Endothelial cell of umbilical vein (primary cell): ENCODE measurements at regions not wholly inside any gene's neighbourhood (a gene's known extent, or its start where the extent isn't known, plus 50 kb on each side); places are given as distances from the start of the nearest gene placed in this dataset.

Source experiments
- BruUV-seq: library from RNA; stranded (reverse); fragments of 400-500 nt; replicated peaks from 2 replicates; lab custom pipeline; 2021; lab: Mats Ljungman, UMichigan
- CTCF ChIA-PET: fragments of 300-600, 350-600 bp; sonication (Branson Sonifier 250); formaldehyde crosslinking; loops from one replicate; lab custom pipeline; 2021; ENCODE audit warnings: antibody characterized with exemption, inconsistent platforms; lab: Charles Lee
- POLR2A ChIA-PET: fragments of 300-600, 350-600 bp; sonication (Branson Sonifier 250); formaldehyde crosslinking; loops from one replicate; lab custom pipeline; 2021; ENCODE audit warnings: antibody characterized with exemption, inconsistent platforms; lab: Charles Lee
- DNase-seq: peaks from one replicate; pipeline ENCODE4 v3.0.0-alpha.2; 2011; ENCODE audit warnings: low read depth, low spot score
- FAIRE-seq: peaks from 2 replicates; lab custom pipeline; 2011; peaks lifted over from hg19 to GRCh38; lab: Jason Lieb, UNC
- H2AFZ ChIP-seq: 2 replicates; pipeline ENCODE4 v1.6.0; 2012; ENCODE audit warnings: low read depth, low read length, control low read depth, inconsistent platforms
- H3K27ac ChIP-seq: 2 replicates; pipeline ENCODE4 v1.5.1; 2011; ENCODE audit warnings: low read depth, mild to moderate bottlenecking, control low read depth, low read length, moderate library complexity; ENCODE audit not compliant: insufficient read depth
- H3K27me3 ChIP-seq, 2 experiments: 2 replicates each; pipeline versions ENCODE4 v1.6.0 to v1.6.1; 2011; ENCODE audit warnings: low read length in 2 of 2, mixed read lengths in 1 of 2; ENCODE audit not compliant: control insufficient read depth in 2 of 2, insufficient read depth in 2 of 2
- H3K36me3 ChIP-seq, 2 experiments: 2 replicates in 1 of 2; 3 replicates in 1 of 2; pipeline ENCODE4 v1.5.1; 2011; ENCODE audit warnings: low read length in 2 of 2, mild to moderate bottlenecking in 1 of 2, moderate library complexity in 1 of 2; ENCODE audit not compliant: control insufficient read depth in 2 of 2, insufficient read depth in 2 of 2; ENCODE audit errors: extremely low read depth in 1 of 2
- H3K4me1 ChIP-seq: 3 replicates; pipeline ENCODE4 v1.5.1; 2011; ENCODE audit warnings: mild to moderate bottlenecking, low read length; ENCODE audit not compliant: control insufficient read depth, insufficient read depth; ENCODE audit errors: extremely low read depth
- H3K4me2 ChIP-seq: 2 replicates; pipeline ENCODE4 v1.6.1; 2011; ENCODE audit warnings: low read length, control low read depth, mixed read lengths; ENCODE audit not compliant: insufficient read depth
- H3K4me3 ChIP-seq, 3 experiments: fragments of 200-600 bp in 1 of 3; sonication (generic), shearing (Covaris generic) in 1 of 3; replicated peaks in 1 of 3; 2 replicates each; pipeline ENCODE4 v1.5.1; 2011 to 2016; ENCODE audit warnings: control low read depth in 3 of 3, low read length in 3 of 3, mild to moderate bottlenecking in 2 of 3, inconsistent platforms in 1 of 3, low read depth in 1 of 3, moderate library complexity in 1 of 3; ENCODE audit not compliant: insufficient read depth in 1 of 3
- H3K79me2 ChIP-seq: 2 replicates; pipeline ENCODE4 v1.6.0; 2012; ENCODE audit warnings: low read length, inconsistent platforms; ENCODE audit not compliant: control insufficient read depth, insufficient read depth
- H3K9ac ChIP-seq: replicated peaks from 2 replicates; pipeline ENCODE3; 2011; ENCODE audit warnings: low read length, control low read depth; ENCODE audit not compliant: insufficient read depth; ENCODE audit errors: extremely low read depth
- H3K9me1 ChIP-seq: replicated peaks from 3 replicates; pipeline ENCODE4 v1.6.0; 2011; ENCODE audit warnings: mild to moderate bottlenecking, low read length; ENCODE audit not compliant: control insufficient read depth, insufficient read depth; ENCODE audit errors: extremely low read depth
- H3K9me3 ChIP-seq: replicated peaks from 2 replicates; pipeline ENCODE4 v1.5.1; 2012; ENCODE audit warnings: low read length, inconsistent platforms; ENCODE audit not compliant: control insufficient read depth, insufficient read depth
- H4K20me1 ChIP-seq: replicated peaks from 2 replicates; pipeline ENCODE3; 2011; ENCODE audit warnings: mild to moderate bottlenecking, low read length; ENCODE audit not compliant: control insufficient read depth, insufficient read depth; ENCODE audit errors: extremely low read depth
- CTCF ChIP-seq, 2 donors: IDR thresholded peaks; 1 replicate in 1 of 2; 2 replicates in 1 of 2; pipeline ENCODE4 v1.5.1; 2011; ENCODE audit warnings: low read length in 2 of 2, mild to moderate bottlenecking in 2 of 2, moderate library complexity in 2 of 2, control low read depth in 1 of 2, inconsistent platforms in 1 of 2, low read depth in 1 of 2; ENCODE audit not compliant: insufficient read depth in 1 of 2; ENCODE audit errors: extremely low read depth in 1 of 2
- EZH2 ChIP-seq: IDR thresholded peaks from 2 replicates; pipeline ENCODE4 v1.6.1; 2012; ENCODE audit warnings: borderline replicate concordance, low read depth, mild to moderate bottlenecking, moderate library complexity, low read length, inconsistent platforms; ENCODE audit not compliant: severe bottlenecking
- FOS ChIP-seq: IDR thresholded peaks from 2 replicates; pipeline ENCODE4 v1.6.1; 2011; ENCODE audit warnings: mild to moderate bottlenecking, low read length, moderate library complexity, borderline replicate concordance; ENCODE audit not compliant: insufficient read depth
- GATA2 ChIP-seq: IDR thresholded peaks from 2 replicates; pipeline ENCODE4 v1.7.0; 2011; ENCODE audit warnings: low read depth, mild to moderate bottlenecking, moderate library complexity, mixed read lengths, low read length; ENCODE audit not compliant: insufficient read length, insufficient read depth
- JUN ChIP-seq: IDR thresholded peaks from 2 replicates; pipeline ENCODE4 v1.6.1; 2011; ENCODE audit warnings: borderline replicate concordance, low read depth; ENCODE audit not compliant: insufficient read length, insufficient read depth
- MAX ChIP-seq: IDR thresholded peaks from 2 replicates; pipeline ENCODE4 v1.6.1; 2011; ENCODE audit not compliant: insufficient read depth, insufficient read length
- MYC ChIP-seq: IDR thresholded peaks from one replicate; pipeline ENCODE4 v1.6.1; 2011; ENCODE audit warnings: mild to moderate bottlenecking, low read depth, low read length
- POLR2A ChIP-seq: IDR thresholded peaks from 2 replicates; pipeline ENCODE4 v1.6.1; 2012; ENCODE audit warnings: low read depth, mild to moderate bottlenecking, control low read depth, low read length
- POLR2AphosphoS5 ChIP-seq: IDR thresholded peaks from 2 replicates; pipeline ENCODE4 v1.6.1; 2012; ENCODE audit warnings: low read depth, mild to moderate bottlenecking, control low read depth, low read length, moderate library complexity; ENCODE audit not compliant: insufficient read depth
- dilution Hi-C: fragments of 300-500 bp; cut with MboI; formaldehyde crosslinking; loops from one replicate; pipeline ENCODE4 v1.15.0; 2019; ENCODE audit warnings: low sequenced_read_pairs; ENCODE audit not compliant: extremely low pct_ligation_motif_present
- intact Hi-C: fragments of 100-400 bp; cut with micrococcal nuclease; formaldehyde crosslinking; loops from one replicate; pipeline ENCODE4 v1.10.0; 2022

GRCh38 chr7:33701927-33702326 is 203.4 kb upstream of the BMPER start:
- dilution Hi-C loops = no loop called here
- CTCF ChIA-PET = no interaction called here

More at GRCh38 chr7:33701927-33702326, 203.4 kb upstream of the BMPER start:
- H2AFZ ChIP-seq = no peak overlapping the region
- H3K27me3 ChIP-seq = no peaks in the 10 kb centered on the region
- intact Hi-C loops = no loop called here
- H4K20me1 ChIP-seq = no peaks in the 10 kb centered on the region
- H3K79me2 ChIP-seq = no peaks in the 10 kb centered on the region
- H3K4me3 ChIP-seq = no peak overlapping the region
- H3K4me1 ChIP-seq = no peaks in the 10 kb centered on the region
- no peaks in the 10 kb centered on the region for H3K9me1 ChIP-seq
- FAIRE-seq (no peak), DNase-seq (no peak)
- peaks cover 8% of the 10 kb centered on the region for H3K9me3 ChIP-seq
- H3K4me2 ChIP-seq = no peak overlapping the region
- no TSS peak for BruUV-seq
- no peak overlapping the region for H3K9ac ChIP-seq
- no peak for TF ChIP-seq EZH2
- TF ChIP-seq POLR2AphosphoS5 = no peak
- no peak for TF ChIP-seq POLR2A
- no peak for TF ChIP-seq MYC
- no peak for TF ChIP-seq CTCF (IDR thresholded peaks at IDR 0.05; ENCODE audit: extremely low read depth in 1 of 2, insufficient read depth in 1 of 2, low read depth in 1 of 2, low read length in 2 of 2)
- TF ChIP-seq MAX = no peak
- no peak for TF ChIP-seq GATA2
- no peak for TF ChIP-seq FOS
- TF ChIP-seq JUN = no peak
- POLR2A ChIA-PET = no interaction called here
- H3K36me3 ChIP-seq = no peaks in the 10 kb centered on the region
- H3K27ac ChIP-seq = no peak overlapping the region
